Islet precursor cell (in vitro differentiated cells): ENCODE measurements at regions not wholly inside any gene's neighbourhood (a gene's known extent, or its start where the extent isn't known, plus 50 kb on each side); places are given as distances from the start of the nearest gene placed in this dataset.

ENCODE experiments used
- DNase-seq: peaks from one replicate; pipeline ENCODE4 v3.0.0-alpha.2; 2018

- no peak for DNase-seq
Observed at GRCh38 chr10:129393812-129394211, 73.2 kb upstream of the MGMT start.

- DNase-seq = no peak
Observed at GRCh38 chr10:129394518-129395328, 72.3 kb upstream of the MGMT start.

GRCh38 chr10:129396021-129396722, 70.9 kb upstream of the MGMT start:
- DNase-seq = no peak

- no peak for DNase-seq
Observed at GRCh38 chr10:129397198-129397974, 69.7 kb upstream of the MGMT start.

GRCh38 chr10:129398711-129399141, 68.3 kb upstream of the MGMT start:
- no peak for DNase-seq

- no peak for DNase-seq
Observed at GRCh38 chr10:129400426-129400825, 66.6 kb upstream of the MGMT start.

- DNase-seq = no peak
Observed at GRCh38 chr10:129402459-129402858, 64.6 kb upstream of the MGMT start.

GRCh38 chr10:129404091-129404490, 63.0 kb upstream of the MGMT start:
- DNase-seq = no peak

GRCh38 chr10:129405389-129405788, 61.7 kb upstream of the MGMT start:
- DNase-seq = no peak

GRCh38 chr10:129410688-129411392, 56.2 kb upstream of the MGMT start:
- no peak for DNase-seq

- DNase-seq = no peak
Observed at GRCh38 chr10:129411393-129411705, 55.7 kb upstream of the MGMT start.

GRCh38 chr10:129411772-129412171, 55.3 kb upstream of the MGMT start:
- no peak for DNase-seq

- no peak for DNase-seq
Observed at GRCh38 chr10:129413024-129413423, 54.0 kb upstream of the MGMT start.

GRCh38 chr10:129415215-129416140, 51.6 kb upstream of the MGMT start:
- no peak for DNase-seq

- no peak for DNase-seq
Observed at GRCh38 chr10:129416155-129416554, 50.9 kb upstream of the MGMT start.

GRCh38 chr10:129416956-129417765, 49.9 kb upstream of the MGMT start:
- DNase-seq = peak; percentile 66
